Spleen (tissue), 11 donors: ENCODE measurements at regions not wholly inside any gene's neighbourhood (a gene's known extent, or its start where the extent isn't known, plus 50 kb on each side); places are given as distances from the start of the nearest gene placed in this dataset.

Experiments used
- DNase-seq: peaks from one replicate; pipeline ENCODE4 v3.0.0-alpha.2; 2020
- H3K27ac ChIP-seq, 8 donors: fragments of 200-600 bp; sonication (generic) in 7 of 8; 1 replicate in 4 of 8; 2 replicates in 4 of 8; pipeline versions ENCODE4 v1.5.0 to v1.8.0; 2016 to 2021; ENCODE audit warnings: inconsistent platforms in 4 of 8, mild to moderate bottlenecking in 4 of 8, moderate library complexity in 1 of 8
- H3K27me3 ChIP-seq, 7 donors: fragments of 200-600 bp; sonication (generic) in 6 of 7; replicated peaks in 1 of 7; 1 replicate in 4 of 7; 2 replicates in 3 of 7; pipeline versions ENCODE4 v1.5.0 to v1.8.0; 2016 to 2021; ENCODE audit warnings: inconsistent platforms in 3 of 7, mild to moderate bottlenecking in 1 of 7
- H3K36me3 ChIP-seq, 6 donors: fragments of 200-600 bp; sonication (generic) in 5 of 6; 1 replicate in 4 of 6; 2 replicates in 2 of 6; pipeline versions ENCODE4 v1.5.0 to v1.8.0; 2016 to 2021; ENCODE audit warnings: inconsistent platforms in 2 of 6
- H3K4me1 ChIP-seq, 6 donors: fragments of 200-600 bp; sonication (generic) in 5 of 6; 1 replicate in 3 of 6; 2 replicates in 3 of 6; pipeline versions ENCODE4 v1.5.0 to v1.8.0; 2016 to 2021; ENCODE audit warnings: inconsistent platforms in 3 of 6
- H3K4me3 ChIP-seq, 8 donors: fragments of 200-600 bp; sonication (generic) in 7 of 8; 1 replicate in 4 of 8; 2 replicates in 4 of 8; pipeline versions ENCODE4 v1.5.0 to v1.8.0; 2016 to 2021; ENCODE audit warnings: inconsistent platforms in 4 of 8, mild to moderate bottlenecking in 4 of 8, moderate library complexity in 2 of 8
- H3K9me3 ChIP-seq, 8 donors: fragments of 200-600 bp; sonication (generic) in 7 of 8; 1 replicate in 4 of 8; 2 replicates in 4 of 8; pipeline versions ENCODE4 v1.5.0 to v1.8.0; 2016 to 2021; ENCODE audit warnings: inconsistent platforms in 4 of 8
- CTCF ChIP-seq, 11 experiments: fragments of 200-600 bp in 7 of 11; fragments of 450-650 bp in 4 of 11; sonication (generic) in 4 of 11; IDR thresholded peaks in 8 of 11; conservative IDR thresholded peaks in 3 of 11; 1 replicate in 7 of 11; 2 replicates in 4 of 11; pipeline versions ENCODE4 v1.4.0 to v1.8.0; 2016 to 2021; ENCODE audit warnings: antibody characterized with exemption in 11 of 11, inconsistent platforms in 4 of 11, mild to moderate bottlenecking in 1 of 11
- POLR2A ChIP-seq, 3 donors: fragments of 450-650 bp; IDR thresholded peaks; one replicate each; pipeline ENCODE4 v1.5.1; 2017; ENCODE audit warnings: antibody characterized with exemption in 3 of 3, mild to moderate bottlenecking in 1 of 3
- POLR2AphosphoS5 ChIP-seq, 3 donors: sonication (generic); formaldehyde crosslinking; IDR thresholded peaks; one replicate each; pipeline ENCODE4 v1.5.1; 2017; ENCODE audit warnings: antibody characterized with exemption in 3 of 3
- WGBS, 5 donors: extraction: QIAGEN DNeasy Blood & Tissue Kit in 3 of 5; methylation state at CpG; one replicate each; pipeline versions ENCODE4 v1.1.5 to v1.1.7; 2013 to 2018; 5-methylcytosine and 5-hydroxymethylcytosine counted together
- intact Hi-C: fragments of 100-400 bp; cut with DNase I; formaldehyde crosslinking; loops from one replicate; pipeline ENCODE4 v1.15.0; 2023; ENCODE audit warnings: low total_unique reads
- donor health status: healthy with polysubstance abuse.
- donor health status: DM: no; HTN: no; CAD: no; lungs with moderate emphysema.
- donor health status: DM: no; HTN: no; CAD: no.
- donor health status: Bipolar disorder and iron deficiency.
- donor health status: healthy.
- donor health status: DM: no; HTN: no; CAD: no.
- donor health status: DM: yes; HTN: yes; CAD: no.

- Histone ChIP-seq H3K4me1 (no peaks in the 10 kb centered on the region), H3K4me3 (no peak overlapping the region), H3K36me3 (no peaks in the 10 kb centered on the region), H3K9me3 (no peaks in the 10 kb centered on the region), H3K27me3 (peaks cover 0 to 12% (median 0%) of the 10 kb centered on the region in 7 donors), H3K27ac (no peak overlapping the region)
- TF ChIP-seq CTCF (IDR thresholded peaks at IDR 0.05 in 8 of 11, conservative IDR thresholded peaks at IDR 0.05 in 3 of 11) (no peak), POLR2A (IDR thresholded peaks at IDR 0.05) (no peak), POLR2AphosphoS5 (IDR thresholded peaks at IDR 0.05) (no peak)
- intact Hi-C loops = no loop called here
- WGBS, 5 donors = 81 to 90% (median 88%) methylated on average over 12 of the region's 12 CpGs
- DNase-seq = no peak
Measured at GRCh38 chr6:151175662-151176445, 63.9 kb upstream of the AKAP12 start.

GRCh38 chr6:151176911-151177770 lies 62.6 kb upstream of the AKAP12 start:
- intact Hi-C loops = no loop called here
- 66 to 86% (median 80%) methylated on average over 2 of the region's 2 CpGs for WGBS, 5 donors
- no peak overlapping the region for H3K4me3 ChIP-seq
- H3K36me3 ChIP-seq = no peaks in the 10 kb centered on the region
- peaks cover 0 to 12% (median 0%) of the 10 kb centered on the region in 7 donors for H3K27me3 ChIP-seq
- H3K27ac ChIP-seq = no peak overlapping the region
- TF ChIP-seq CTCF (IDR thresholded peaks at IDR 0.05 in 8 of 11, conservative IDR thresholded peaks at IDR 0.05 in 3 of 11) (no peak), POLR2AphosphoS5 (IDR thresholded peaks at IDR 0.05) (no peak), POLR2A (IDR thresholded peaks at IDR 0.05) (no peak)
- no peaks in the 10 kb centered on the region for H3K4me1 ChIP-seq
- no peak for DNase-seq
- no peaks in the 10 kb centered on the region for H3K9me3 ChIP-seq

GRCh38 chr6:151178373-151178772 lies 61.4 kb upstream of the AKAP12 start:
- H3K4me1 ChIP-seq = no peaks in the 10 kb centered on the region
- H3K4me3 ChIP-seq = no peak overlapping the region
- no peak for DNase-seq
- intact Hi-C loops = no loop called here
- WGBS, 5 donors = 85 to 99% (median 93%) methylated on average over 3 of the region's 3 CpGs
- peaks cover 0 to 12% (median 0%) of the 10 kb centered on the region in 7 donors for H3K27me3 ChIP-seq
- H3K9me3 ChIP-seq = peaks cover 0 to 6% (median 0%) of the 10 kb centered on the region in 8 donors
- H3K36me3 ChIP-seq = no peaks in the 10 kb centered on the region
- no peak for TF ChIP-seq POLR2A (IDR thresholded peaks at IDR 0.05)
- TF ChIP-seq POLR2AphosphoS5 (IDR thresholded peaks at IDR 0.05) = no peak
- TF ChIP-seq CTCF (IDR thresholded peaks at IDR 0.05 in 8 of 11, conservative IDR thresholded peaks at IDR 0.05 in 3 of 11) = no peak
- H3K27ac ChIP-seq = no peak overlapping the region

- H3K27me3 ChIP-seq = peaks cover 0 to 12% (median 0%) of the 10 kb centered on the region in 7 donors
- WGBS, 5 donors = 86 to 93% (median 91%) methylated on average over 2 of the region's 2 CpGs
- peaks cover 0 to 7% (median 0%) of the 10 kb centered on the region in 8 donors for H3K9me3 ChIP-seq
- DNase-seq = no peak
- H3K27ac ChIP-seq = no peak overlapping the region
- no peaks in the 10 kb centered on the region for H3K4me1 ChIP-seq
- intact Hi-C loops = no loop called here
- no peak overlapping the region for H3K4me3 ChIP-seq
- no peaks in the 10 kb centered on the region for H3K36me3 ChIP-seq
- TF ChIP-seq CTCF (IDR thresholded peaks at IDR 0.05 in 8 of 11, conservative IDR thresholded peaks at IDR 0.05 in 3 of 11) = no peak
- no peak for TF ChIP-seq POLR2AphosphoS5 (IDR thresholded peaks at IDR 0.05)
- TF ChIP-seq POLR2A (IDR thresholded peaks at IDR 0.05) = no peak
Measured at GRCh38 chr6:151179321-151179720, 60.4 kb upstream of the AKAP12 start.
